PC-9 (cell line): ENCODE measurements at regions not wholly inside any gene's neighbourhood (a gene's known extent, or its start where the extent isn't known, plus 50 kb on each side); places are given as distances from the start of the nearest gene placed in this dataset.

Experiments
- BruUV-seq: library from RNA; stranded (reverse); fragments of 400-500 nt; replicated peaks from 2 replicates; lab custom pipeline; 2021; lab: Mats Ljungman, UMichigan
- CTCF ChIA-PET: fragments of 300-600 bp; sonication (Branson Sonifier 250); formaldehyde crosslinking; loops from one replicate; lab custom pipeline; 2022; ENCODE audit warnings: antibody characterized with exemption; lab: Charles Lee
- POLR2A ChIA-PET: fragments of 300-600 bp; sonication (Branson Sonifier 250); formaldehyde crosslinking; loops from one replicate; lab custom pipeline; 2022; ENCODE audit warnings: antibody characterized with exemption; ENCODE audit not compliant: unreplicated experiment; lab: Charles Lee
- DNase-seq, 2 experiments: peaks; one replicate each; pipeline versions ENCODE4 v3.0.0 to v3.0.0-alpha.2; 2015 to 2022; ENCODE audit warnings: mixed read lengths in 1 of 2
- H2AFZ ChIP-seq: fragments of 200-600 bp; sonication (generic); 2 replicates; pipeline ENCODE4 v1.8.1; 2017; ENCODE audit warnings: antibody characterized with exemption
- H3F3A ChIP-seq: fragments of 200-600 bp; sonication (generic); 2 replicates; pipeline ENCODE4 v1.8.1; 2017; ENCODE audit warnings: antibody characterized with exemption, mild to moderate bottlenecking, low read depth; ENCODE audit not compliant: insufficient read depth
- H3K27ac ChIP-seq: fragments of 200-600 bp; sonication (generic); 2 replicates; pipeline ENCODE4 v1.6.1; 2016; ENCODE audit warnings: mixed run types
- H3K27me3 ChIP-seq: fragments of 200-600 bp; sonication (generic); 2 replicates; pipeline ENCODE4 v1.6.1; 2016; ENCODE audit warnings: low read depth, mixed run types; ENCODE audit not compliant: insufficient read depth
- H3K36me3 ChIP-seq: fragments of 200-600 bp; sonication (generic); 2 replicates; pipeline ENCODE4 v1.6.1; 2016; ENCODE audit warnings: low read depth, mixed run types
- H3K4me1 ChIP-seq: fragments of 200-600 bp; sonication (generic); replicated peaks from 2 replicates; pipeline ENCODE4 v1.6.1; 2016; ENCODE audit warnings: mixed run types; ENCODE audit not compliant: insufficient read depth
- H3K4me2 ChIP-seq: fragments of 200-600 bp; sonication (generic); 2 replicates; pipeline ENCODE4 v1.6.1; 2017; ENCODE audit warnings: mixed run types
- H3K4me3 ChIP-seq: fragments of 200-600 bp; sonication (generic); 2 replicates; pipeline ENCODE4 v1.6.1; 2016; ENCODE audit warnings: mixed run types
- H3K79me2 ChIP-seq: fragments of 200-600 bp; sonication (generic); 2 replicates; pipeline ENCODE4 v1.6.1; 2017; ENCODE audit warnings: low read depth, mixed run types
- H3K9me2 ChIP-seq: fragments of 200-600 bp; sonication (generic); 2 replicates; pipeline ENCODE4 v1.8.1; 2017; ENCODE audit warnings: mild to moderate bottlenecking; ENCODE audit not compliant: insufficient read depth
- H3K9me3 ChIP-seq: fragments of 200-600 bp; sonication (generic); 2 replicates; pipeline ENCODE4 v1.8.1; 2016; ENCODE audit warnings: low read depth; ENCODE audit not compliant: insufficient read depth
- H4K20me1 ChIP-seq: fragments of 200-600 bp; sonication (generic); 2 replicates; pipeline ENCODE4 v1.8.1; 2017; ENCODE audit not compliant: insufficient read depth
- EZH2 ChIP-seq: fragments of 200-600 bp; sonication (generic); IDR thresholded peaks from 2 replicates; pipeline ENCODE4 v1.8.0; 2017; ENCODE audit warnings: antibody characterized with exemption, low read depth
- intact Hi-C: fragments of 100-400 bp; cut with micrococcal nuclease; formaldehyde crosslinking; loops from one replicate; pipeline ENCODE4 v1.10.0; 2022; ENCODE audit not compliant: unreplicated experiment
- TF ChIP-seq, protein P1 (sequence below): fragments of 200-600 bp; sonication (generic); conservative IDR thresholded peaks from 2 replicates; pipeline ENCODE4 v1.6.1; 2017; ENCODE audit warnings: mixed run types, antibody characterized with exemption, mild to moderate bottlenecking, moderate library complexity

DNA sequence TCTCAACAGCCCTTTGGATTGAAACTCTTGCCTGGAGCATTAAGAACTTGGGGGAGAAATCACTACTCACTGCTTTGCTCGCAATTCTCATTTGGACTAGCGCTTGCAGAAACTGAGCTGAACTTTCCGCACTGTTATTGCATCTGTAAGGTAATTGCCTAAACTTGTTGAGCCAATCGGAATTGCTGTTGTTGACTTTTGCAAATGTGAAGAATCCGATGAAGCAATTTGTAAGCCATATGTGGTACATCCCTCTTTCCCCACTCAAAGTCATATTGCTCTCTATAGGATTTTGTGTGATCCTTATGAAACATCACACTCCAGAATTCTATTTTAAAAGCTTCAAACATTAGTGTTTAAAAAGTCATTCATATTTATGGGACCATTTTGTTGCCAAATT is 191.7 kb upstream of the GBE1 start:
- Histone ChIP-seq H3K36me3 (no peaks in the 10 kb centered on the region), H3K79me2 (no peaks in the 10 kb centered on the region), H3K9me3 (no peaks in the 10 kb centered on the region), H3K4me3 (no peak overlapping the region), H3K9me2 (no peaks in the 10 kb centered on the region), H3K27ac (no peak overlapping the region), H3K4me2 (no peak overlapping the region), H3K27me3 (no peaks in the 10 kb centered on the region), H3K4me1 (no peaks in the 10 kb centered on the region), H2AFZ (no peak overlapping the region), H4K20me1 (no peaks in the 10 kb centered on the region), H3F3A (no peaks in the 10 kb centered on the region)
- BruUV-seq = no TSS peak
- ChIA-PET POLR2A (interaction anchor here (0.6 kb wide), 1 partner anchor 572 kb away, joined by 7 read pairs; no protein-coding TSS in a partner anchor), CTCF (no interaction called here)
- TF ChIP-seq, protein P1, sequence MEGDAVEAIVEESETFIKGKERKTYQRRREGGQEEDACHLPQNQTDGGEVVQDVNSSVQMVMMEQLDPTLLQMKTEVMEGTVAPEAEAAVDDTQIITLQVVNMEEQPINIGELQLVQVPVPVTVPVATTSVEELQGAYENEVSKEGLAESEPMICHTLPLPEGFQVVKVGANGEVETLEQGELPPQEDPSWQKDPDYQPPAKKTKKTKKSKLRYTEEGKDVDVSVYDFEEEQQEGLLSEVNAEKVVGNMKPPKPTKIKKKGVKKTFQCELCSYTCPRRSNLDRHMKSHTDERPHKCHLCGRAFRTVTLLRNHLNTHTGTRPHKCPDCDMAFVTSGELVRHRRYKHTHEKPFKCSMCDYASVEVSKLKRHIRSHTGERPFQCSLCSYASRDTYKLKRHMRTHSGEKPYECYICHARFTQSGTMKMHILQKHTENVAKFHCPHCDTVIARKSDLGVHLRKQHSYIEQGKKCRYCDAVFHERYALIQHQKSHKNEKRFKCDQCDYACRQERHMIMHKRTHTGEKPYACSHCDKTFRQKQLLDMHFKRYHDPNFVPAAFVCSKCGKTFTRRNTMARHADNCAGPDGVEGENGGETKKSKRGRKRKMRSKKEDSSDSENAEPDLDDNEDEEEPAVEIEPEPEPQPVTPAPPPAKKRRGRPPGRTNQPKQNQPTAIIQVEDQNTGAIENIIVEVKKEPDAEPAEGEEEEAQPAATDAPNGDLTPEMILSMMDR = no peak
- no peak for TF ChIP-seq EZH2
- no peak for DNase-seq
- intact Hi-C loops = no loop called here

DNA sequence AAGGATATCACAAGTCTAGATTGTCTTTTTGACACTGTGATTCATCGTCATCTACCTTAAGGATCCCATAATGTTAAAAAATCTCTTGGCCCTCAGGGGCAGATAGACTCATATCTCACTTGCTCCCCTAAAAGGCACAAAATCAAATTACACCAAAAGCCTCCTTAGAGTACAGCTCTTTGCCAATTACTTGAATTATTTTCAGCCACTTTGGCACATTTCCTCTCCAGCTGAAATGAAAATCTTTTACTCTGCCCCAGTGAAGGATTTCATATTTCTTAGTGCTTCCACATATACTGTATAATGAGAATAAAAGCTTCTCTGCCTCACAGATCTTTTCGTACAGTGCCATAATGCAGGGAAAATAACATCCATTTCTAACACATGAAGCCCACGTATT is 190.7 kb upstream of the GBE1 start:
- intact Hi-C loops = no loop called here
- no peak for DNase-seq
- Histone ChIP-seq H3K36me3 (no peaks in the 10 kb centered on the region), H3K9me2 (no peaks in the 10 kb centered on the region), H3K4me3 (no peak overlapping the region), H3K9me3 (no peaks in the 10 kb centered on the region), H3F3A (no peaks in the 10 kb centered on the region), H4K20me1 (no peaks in the 10 kb centered on the region), H3K4me2 (no peak overlapping the region), H3K4me1 (0 out of 2 replicates have a peak, but pooled peaks cover 6% of the 10 kb centered on the region), H3K27ac (no peak overlapping the region), H2AFZ (no peak overlapping the region), H3K79me2 (no peaks in the 10 kb centered on the region), H3K27me3 (no peaks in the 10 kb centered on the region)
- CTCF ChIA-PET = no interaction called here
- TF ChIP-seq, protein P1 = no peak
- TF ChIP-seq EZH2 = no peak
- POLR2A ChIA-PET = no interaction called here
- BruUV-seq = no TSS peak

DNA sequence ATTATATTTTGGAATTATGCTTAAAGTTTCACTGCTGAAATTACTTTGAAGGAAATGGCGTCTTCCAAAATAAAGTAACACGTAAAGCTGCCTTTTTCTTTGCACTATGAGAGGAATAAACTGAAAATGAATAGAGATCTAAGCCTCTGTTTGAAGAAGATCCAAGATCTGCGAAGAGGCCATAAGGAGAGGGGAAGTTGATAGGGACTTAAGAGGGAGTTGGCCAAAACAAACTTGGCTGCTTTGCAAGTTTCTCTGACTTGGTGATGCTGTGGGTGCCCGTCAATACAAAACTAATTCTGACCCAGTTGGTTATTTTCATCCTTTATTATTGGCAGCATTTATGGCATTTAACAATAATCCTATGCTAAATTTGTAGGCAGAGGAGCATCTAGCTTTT is 190.2 kb upstream of the GBE1 start:
- H3K4me2 ChIP-seq = no peak overlapping the region
- TF ChIP-seq, protein P1 = no peak
- no peak for TF ChIP-seq EZH2
- ChIA-PET CTCF (no interaction called here), POLR2A (no interaction called here)
- no peaks in the 10 kb centered on the region for H3F3A ChIP-seq
- H3K27me3 ChIP-seq = no peaks in the 10 kb centered on the region
- no peaks in the 10 kb centered on the region for H3K9me2 ChIP-seq
- H2AFZ ChIP-seq = no peak overlapping the region; the same call in 1 of the 2 replicates
- no peak overlapping the region for H3K27ac ChIP-seq
- no peaks in the 10 kb centered on the region for H3K36me3 ChIP-seq
- no peaks in the 10 kb centered on the region for H3K79me2 ChIP-seq
- H4K20me1 ChIP-seq = no peaks in the 10 kb centered on the region
- no TSS peak for BruUV-seq
- intact Hi-C loops = no loop called here
- DNase-seq = no peak
- no peaks in the 10 kb centered on the region for H3K9me3 ChIP-seq
- 0 out of 2 replicates have a peak, but pooled peaks cover 6% of the 10 kb centered on the region for H3K4me1 ChIP-seq
- H3K4me3 ChIP-seq = no peak overlapping the region
